HG02981 (cell line): ENCODE measurements at regions not wholly inside any gene's neighbourhood (a gene's known extent, or its start where the extent isn't known, plus 50 kb on each side); places are given as distances from the start of the nearest gene placed in this dataset.
"Not testable (repeated sequence)": the region's sequence is repeated elsewhere in the genome, so short reads cannot be mapped to it uniquely, and the experiment has no call there.

Experiments
- ATAC-seq: cut with Tn5 transposase; IDR thresholded peaks from one replicate; pipeline ENCODE4 v1.9.1; 2021; ENCODE audit warnings: mild to moderate bottlenecking, moderate library complexity; ENCODE audit not compliant: unreplicated experiment

GRCh38 chr4:72945719-72946336 is 123.7 kb downstream of the COX18 start:
- no peak for ATAC-seq

GRCh38 chr4:72942565-72942964 is 127.0 kb downstream of the COX18 start:
- ATAC-seq: no peak

- ATAC-seq: no peak
Measured at GRCh38 chr4:72938516-72938915, 131.0 kb downstream of the COX18 start.

GRCh38 chr4:72935462-72935861 is 134.1 kb downstream of the COX18 start:
- ATAC-seq: no peak

GRCh38 chr4:72933029-72933428 is 136.5 kb downstream of the COX18 start:
- no peak for ATAC-seq

- no peak for ATAC-seq
Measured at GRCh38 chr4:72931346-72931745, 138.2 kb downstream of the COX18 start.

GRCh38 chr4:72929596-72930274 is 139.8 kb downstream of the COX18 start:
- ATAC-seq: not testable (repeated sequence)

GRCh38 chr4:72924814-72925213 is 144.7 kb downstream of the COX18 start:
- ATAC-seq: no peak

GRCh38 chr4:72919937-72920336 is 149.6 kb downstream of the COX18 start:
- no peak for ATAC-seq

- no peak for ATAC-seq
Measured at GRCh38 chr4:72919464-72919863, 150.1 kb downstream of the COX18 start.

GRCh38 chr4:72918362-72918761 is 151.2 kb downstream of the COX18 start:
- ATAC-seq: no peak

GRCh38 chr4:72911316-72911715 is 158.2 kb downstream of the COX18 start:
- no peak for ATAC-seq

- ATAC-seq: no peak
Measured at GRCh38 chr4:72909461-72909860, 160.1 kb downstream of the COX18 start.

GRCh38 chr4:72902354-72902753 is 167.2 kb downstream of the COX18 start:
- no peak for ATAC-seq

- ATAC-seq: no peak
Measured at GRCh38 chr4:72901553-72901952, 168.0 kb downstream of the COX18 start.

GRCh38 chr4:72900952-72901351 is 168.6 kb downstream of the COX18 start:
- ATAC-seq: no peak

- ATAC-seq: no peak
Measured at GRCh38 chr4:72899621-72900020, 169.9 kb downstream of the COX18 start.

GRCh38 chr4:72899214-72899613 is 170.3 kb downstream of the COX18 start:
- no peak for ATAC-seq

- ATAC-seq: no peak
Measured at GRCh38 chr4:72896515-72896914, 173.0 kb downstream of the COX18 start.

- ATAC-seq: no peak
Measured at GRCh38 chr4:72895408-72895807, 174.1 kb downstream of the COX18 start.

GRCh38 chr4:72893354-72894066 is 176.0 kb downstream of the COX18 start:
- no peak for ATAC-seq

- no peak for ATAC-seq
Measured at GRCh38 chr4:72888331-72888730, 181.2 kb downstream of the COX18 start.
